ENCODE measurements at regions not wholly inside any gene's neighbourhood (a gene's known extent, or its start where the extent isn't known, plus 50 kb on each side); places are given as distances from the start of the nearest gene placed in this dataset.
A peak's percentile ranks its signal among the peaks of the same experiment; 100 is the strongest.

- no TSS peak for BruUV-seq (replicated peaks)
- H3K4me2 ChIP-seq (ENCODE audit: insufficient read depth, low read length): no peak overlapping the region
- ChIA-PET POLR2A (interaction anchor here (0.8 to 1.5 kb wide), 5 partner anchors 17 to 587 kb away, joined by 3 to 7 read pairs (median 3); no protein-coding TSS in a partner anchor), CTCF (ENCODE audit: low intra/inter-chr PET ratio) (no interaction called here)
- no peak overlapping the region for H2AFZ ChIP-seq (ENCODE audit: low read depth, low read length)
- H3K9me1 ChIP-seq (ENCODE audit: control insufficient read depth, insufficient read depth, low read length): no peaks in the 10 kb centered on the region
- no peak overlapping the region for H3K4me3 ChIP-seq
- no peak overlapping the region; a peak in 1 of 4 replicates for H3K9ac ChIP-seq (ENCODE audit: insufficient read depth in 1 of 2, low read depth in 2 of 2, low read length in 2 of 2)
- no peaks in the 10 kb centered on the region for H4K20me1 ChIP-seq (replicated peaks; ENCODE audit: control insufficient read depth, insufficient read depth, low read length)
- H3K27ac ChIP-seq (ENCODE audit: extremely low read depth, low read depth, low read length): no peak overlapping the region
- no peak for DNase-seq (ENCODE audit: extremely low read depth in 1 of 4, low spot score in 3 of 4)
- H3K36me3 ChIP-seq (ENCODE audit: control insufficient read depth, insufficient read depth, low read length): no peaks in the 10 kb centered on the region
- H3K27me3 ChIP-seq (ENCODE audit: control insufficient read depth in 2 of 2, insufficient read depth in 2 of 2, low read length in 2 of 2): no peaks in the 10 kb centered on the region; a peak in 1 of 5 replicates
- ATAC-seq: no peak
- intact Hi-C loops (cut with micrococcal nuclease): no loop called here
- no peaks in the 10 kb centered on the region for H3K9me3 ChIP-seq (replicated peaks; ENCODE audit: control insufficient read depth, insufficient read depth, low read depth, low read length)
- H3K4me1 ChIP-seq (replicated peaks in 1 of 2; ENCODE audit: control insufficient read depth in 2 of 2, insufficient read depth in 2 of 2, low read length in 2 of 2): no peaks in the 10 kb centered on the region; a peak in 1 of 5 replicates
- in situ Hi-C loops (cut with MboI): no loop called here
- FAIRE-seq: no peak
- WGBS (ENCODE audit: insufficient coverage, low coverage, missing lambda C conversion rate): 27% methylated on average over 9 of the region's 9 CpGs
- H3K79me2 ChIP-seq (ENCODE audit: control insufficient read depth, insufficient read depth, low read length): no peaks in the 10 kb centered on the region
- TF ChIP-seq RFX7 (CRISPR knock-in tag; IDR thresholded peaks at IDR 0.05): no peak
- TF ChIP-seq SNAPC5 (CRISPR knock-in tag; IDR thresholded peaks at IDR 0.05): no peak
These were observed 74.6 kb downstream of the TENT5C start for GRCh38 chr1:117680316-117681002.

GRCh38 chr1:117681093-117681900 lies 75.4 kb downstream of the TENT5C start:
- Histone ChIP-seq H3K9me3 (replicated peaks; ENCODE audit: control insufficient read depth, insufficient read depth, low read depth, low read length) (no peaks in the 10 kb centered on the region), H3K4me3 (no peak overlapping the region), H3K4me2 (ENCODE audit: insufficient read depth, low read length) (no peak overlapping the region), H3K9me1 (ENCODE audit: control insufficient read depth, insufficient read depth, low read length) (no peaks in the 10 kb centered on the region), H3K4me1 (replicated peaks in 1 of 2; ENCODE audit: control insufficient read depth in 2 of 2, insufficient read depth in 2 of 2, low read length in 2 of 2) (no peaks in the 10 kb centered on the region; a peak in 1 of 5 replicates), H2AFZ (ENCODE audit: low read depth, low read length) (peak overlapping the region; percentile 24; the same call in 1 of the 2 replicates), H3K36me3 (ENCODE audit: control insufficient read depth, insufficient read depth, low read length) (no peaks in the 10 kb centered on the region), H4K20me1 (replicated peaks; ENCODE audit: control insufficient read depth, insufficient read depth, low read length) (no peaks in the 10 kb centered on the region), H3K9ac (ENCODE audit: insufficient read depth in 1 of 2, low read depth in 2 of 2, low read length in 2 of 2) (no peak overlapping the region), H3K27ac (ENCODE audit: extremely low read depth, low read depth, low read length) (no peak overlapping the region), H3K79me2 (ENCODE audit: control insufficient read depth, insufficient read depth, low read length) (no peaks in the 10 kb centered on the region), H3K27me3 (ENCODE audit: control insufficient read depth in 2 of 2, insufficient read depth in 2 of 2, low read length in 2 of 2) (no peaks in the 10 kb centered on the region; a peak in 1 of 5 replicates)
- no TSS peak for BruUV-seq (replicated peaks)
- FAIRE-seq: peak; percentile 57
- ChIA-PET CTCF (ENCODE audit: low intra/inter-chr PET ratio) (no interaction called here), POLR2A (interaction anchor here (0.6 to 1.5 kb wide), 8 partner anchors 13 to 588 kb away, joined by 3 to 7 read pairs (median 3); no protein-coding TSS in a partner anchor)
- peak in 2 of 4 experiments; percentile 44 to 47 for DNase-seq (ENCODE audit: extremely low read depth in 1 of 4, low spot score in 3 of 4)
- intact Hi-C loops (cut with micrococcal nuclease): no loop called here
- peak; percentile 82 for ATAC-seq
- 22% methylated on average over 9 of the region's 9 CpGs for WGBS (ENCODE audit: insufficient coverage, low coverage, missing lambda C conversion rate)
- in situ Hi-C loops (cut with MboI): no loop called here
- TF ChIP-seq NFE2L1 (tag; IDR thresholded peaks at IDR 0.05; ENCODE audit: borderline replicate concordance, low read depth): no peak
- no peak for TF ChIP-seq PURB (CRISPR knock-in tag; IDR thresholded peaks at IDR 0.05; ENCODE audit: low read depth)
- TF ChIP-seq CTCF (IDR thresholded peaks at IDR 0.05 in 2 of 3, conservative IDR thresholded peaks at IDR 0.05 in 1 of 3; ENCODE audit: insufficient read depth in 2 of 3, low read depth in 1 of 3, low read length in 3 of 3): peak; percentile 35 to 49 (median 46)
- TF ChIP-seq PHF8 (IDR thresholded peaks at IDR 0.05; ENCODE audit: borderline replicate concordance, low read length): no peak
- TF ChIP-seq NCOA1 (IDR thresholded peaks at IDR 0.05; ENCODE audit: low read depth): no peak
- TF ChIP-seq C11orf30 (IDR thresholded peaks at IDR 0.05; ENCODE audit: low read depth): no peak
- no peak for TF ChIP-seq SP1 (CRISPR knock-in tag; IDR thresholded peaks at IDR 0.05)
- no peak for TF ChIP-seq E2F5 (CRISPR knock-in tag; IDR thresholded peaks at IDR 0.05)
